Type B pancreatic cell (in vitro differentiated cells): ENCODE measurements at regions not wholly inside any gene's neighbourhood (a gene's known extent, or its start where the extent isn't known, plus 50 kb on each side); places are given as distances from the start of the nearest gene placed in this dataset.

Source experiments
- DNase-seq: peaks from one replicate; pipeline ENCODE4 v3.0.0; 2021; ENCODE audit warnings: mixed read lengths; ENCODE audit not compliant: unreplicated experiment; ENCODE audit errors: extremely low spot score
- H3K27ac Mint-ChIP-seq: 2 replicates; pipeline ENCODE4 v1.8.0; 2021; ENCODE audit warnings: mild to moderate bottlenecking, mixed read lengths
- H3K27me3 Mint-ChIP-seq: 2 replicates; pipeline ENCODE4 v1.8.0; 2021; ENCODE audit warnings: mixed read lengths
- H3K36me3 Mint-ChIP-seq: 2 replicates; pipeline ENCODE4 v1.8.0; 2021; ENCODE audit warnings: mixed read lengths
- H3K4me1 Mint-ChIP-seq: one replicate; pipeline ENCODE4 v1.8.0; 2021; ENCODE audit warnings: mixed read lengths; ENCODE audit not compliant: unreplicated experiment
- H3K4me3 Mint-ChIP-seq: 2 replicates; pipeline ENCODE4 v1.8.0; 2021; ENCODE audit warnings: mild to moderate bottlenecking, mixed read lengths
- H3K9me3 Mint-ChIP-seq: 2 replicates; pipeline ENCODE4 v1.8.0; 2021; ENCODE audit warnings: mixed read lengths
- TF ChIP-seq, protein P1 (sequence below): fragments of 200-600 bp; sonication (generic); conservative IDR thresholded peaks from 2 replicates; pipeline ENCODE4 v1.5.0; 2021; ENCODE audit warnings: antibody characterized with exemption, mild to moderate bottlenecking

DNA sequence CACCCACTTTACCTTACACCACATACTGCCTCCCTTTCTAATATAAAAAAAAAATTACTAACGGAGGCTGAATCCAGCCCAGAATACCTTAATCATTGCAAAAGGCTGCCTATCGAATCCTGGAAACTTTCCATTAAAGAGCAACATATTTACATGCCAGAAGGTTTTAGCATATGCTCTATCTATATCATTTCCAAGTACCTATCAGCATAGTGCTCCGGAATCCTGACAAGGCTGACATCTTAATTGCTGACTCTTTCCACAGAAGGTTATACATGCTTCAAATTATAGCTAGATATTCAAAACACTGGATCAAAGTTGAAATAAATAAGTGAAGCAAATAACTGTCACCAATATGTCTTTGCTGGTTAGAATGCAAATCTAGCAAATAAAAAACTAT is 170.9 kb upstream of the CDK1 start:
- no peaks in the 10 kb centered on the region for H3K36me3 Mint-ChIP-seq
- no peaks in the 10 kb centered on the region for H3K27me3 Mint-ChIP-seq
- DNase-seq, result no peak
- no peak overlapping the region for H3K4me3 Mint-ChIP-seq
- TF ChIP-seq, protein P1, sequence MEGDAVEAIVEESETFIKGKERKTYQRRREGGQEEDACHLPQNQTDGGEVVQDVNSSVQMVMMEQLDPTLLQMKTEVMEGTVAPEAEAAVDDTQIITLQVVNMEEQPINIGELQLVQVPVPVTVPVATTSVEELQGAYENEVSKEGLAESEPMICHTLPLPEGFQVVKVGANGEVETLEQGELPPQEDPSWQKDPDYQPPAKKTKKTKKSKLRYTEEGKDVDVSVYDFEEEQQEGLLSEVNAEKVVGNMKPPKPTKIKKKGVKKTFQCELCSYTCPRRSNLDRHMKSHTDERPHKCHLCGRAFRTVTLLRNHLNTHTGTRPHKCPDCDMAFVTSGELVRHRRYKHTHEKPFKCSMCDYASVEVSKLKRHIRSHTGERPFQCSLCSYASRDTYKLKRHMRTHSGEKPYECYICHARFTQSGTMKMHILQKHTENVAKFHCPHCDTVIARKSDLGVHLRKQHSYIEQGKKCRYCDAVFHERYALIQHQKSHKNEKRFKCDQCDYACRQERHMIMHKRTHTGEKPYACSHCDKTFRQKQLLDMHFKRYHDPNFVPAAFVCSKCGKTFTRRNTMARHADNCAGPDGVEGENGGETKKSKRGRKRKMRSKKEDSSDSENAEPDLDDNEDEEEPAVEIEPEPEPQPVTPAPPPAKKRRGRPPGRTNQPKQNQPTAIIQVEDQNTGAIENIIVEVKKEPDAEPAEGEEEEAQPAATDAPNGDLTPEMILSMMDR, result no peak
- H3K27ac Mint-ChIP-seq, result no peak overlapping the region
- H3K4me1 Mint-ChIP-seq, result peaks cover 15% of the 10 kb centered on the region
- H3K9me3 Mint-ChIP-seq, result no peaks in the 10 kb centered on the region

DNA sequence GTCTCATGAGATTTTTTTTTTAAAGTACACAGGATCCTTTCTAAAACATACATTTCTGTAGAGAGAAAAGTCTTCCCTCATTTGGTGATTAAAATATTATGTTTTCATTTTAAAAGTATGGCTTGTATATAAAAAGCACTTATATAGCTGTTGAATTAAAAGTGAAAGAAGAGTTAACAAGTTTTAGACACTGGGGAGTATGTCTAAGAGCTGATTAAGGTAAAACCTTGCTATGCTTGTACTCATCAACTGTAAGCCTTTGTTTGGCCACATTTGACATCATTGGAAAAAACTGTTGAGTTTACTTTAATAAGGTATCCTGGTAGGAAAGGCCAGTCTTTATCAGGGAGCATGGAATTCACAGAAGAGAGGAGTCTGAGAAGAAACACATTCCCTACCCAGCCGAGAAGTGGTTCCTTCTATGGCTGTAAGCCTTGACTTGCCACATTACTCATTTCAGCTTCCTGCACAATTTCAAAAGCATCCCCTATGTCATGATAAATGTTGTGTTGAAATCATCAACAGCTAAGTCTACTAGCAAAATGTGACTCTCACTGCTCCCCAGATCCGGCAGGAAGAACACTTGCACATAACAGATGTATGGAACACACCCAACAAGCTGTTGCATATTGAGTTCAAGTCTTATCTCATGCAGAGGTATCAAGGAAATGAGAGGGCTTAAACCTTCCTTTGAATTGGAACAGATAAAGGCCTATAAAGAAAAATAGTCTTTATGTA is 171.8 kb upstream of the CDK1 start:
- TF ChIP-seq, protein P1, result no peak
- Mint-ChIP-seq H3K4me3 (no peak overlapping the region), H3K27me3 (no peaks in the 10 kb centered on the region), H3K9me3 (no peaks in the 10 kb centered on the region), H3K27ac (no peak overlapping the region), H3K4me1 (peaks cover 9% of the 10 kb centered on the region), H3K36me3 (no peaks in the 10 kb centered on the region)
- DNase-seq, result no peak

DNA sequence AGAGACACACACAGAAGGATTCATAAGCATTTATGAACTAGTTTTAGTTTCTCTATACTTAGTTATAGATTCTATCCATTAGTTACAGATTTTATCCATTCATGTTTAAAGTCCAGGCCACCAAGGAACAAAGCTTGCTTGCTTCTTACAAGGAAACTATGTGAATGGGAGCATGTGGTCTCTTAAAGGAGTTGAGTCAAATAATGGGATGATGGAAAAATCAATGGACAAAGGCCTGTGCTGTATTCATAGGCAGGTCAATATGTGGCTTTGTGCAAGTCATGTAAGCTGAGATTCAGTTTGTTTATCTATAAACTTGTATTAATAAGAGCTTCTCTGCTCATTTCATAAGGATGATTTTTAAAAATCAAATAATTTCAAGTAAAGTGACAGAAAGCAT is 172.8 kb upstream of the CDK1 start:
- Mint-ChIP-seq H3K27me3 (no peaks in the 10 kb centered on the region), H3K36me3 (no peaks in the 10 kb centered on the region), H3K9me3 (no peaks in the 10 kb centered on the region), H3K4me1 (peaks cover 3% of the 10 kb centered on the region), H3K27ac (no peak overlapping the region), H3K4me3 (no peak overlapping the region)
- DNase-seq, result no peak
- TF ChIP-seq, protein P1, result no peak

DNA sequence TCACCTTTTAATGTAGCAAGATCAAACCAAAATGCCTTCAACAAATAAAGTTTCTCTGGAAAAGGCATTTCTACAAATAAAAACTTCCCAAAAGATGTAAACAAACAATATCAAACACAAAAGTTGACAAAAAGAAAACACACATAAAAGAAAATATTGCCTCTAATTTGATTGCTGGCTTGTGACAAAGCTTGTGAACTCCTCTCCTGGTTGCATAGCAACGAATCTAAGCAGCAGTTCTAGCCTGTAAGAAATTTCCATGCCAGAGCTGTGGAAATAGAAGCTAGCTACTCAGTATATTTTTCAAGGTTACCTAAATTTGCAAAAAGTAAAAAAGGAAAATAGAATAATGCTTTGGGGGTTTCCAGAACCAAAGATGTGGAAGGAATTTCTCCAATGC is 173.9 kb upstream of the CDK1 start:
- no peaks in the 10 kb centered on the region for H3K9me3 Mint-ChIP-seq
- TF ChIP-seq, protein P1, result no peak
- no peaks in the 10 kb centered on the region for H3K27me3 Mint-ChIP-seq
- H3K4me3 Mint-ChIP-seq, result no peak overlapping the region
- peaks cover 3% of the 10 kb centered on the region for H3K4me1 Mint-ChIP-seq
- no peak overlapping the region for H3K27ac Mint-ChIP-seq
- no peak for DNase-seq
- H3K36me3 Mint-ChIP-seq, result no peaks in the 10 kb centered on the region

DNA sequence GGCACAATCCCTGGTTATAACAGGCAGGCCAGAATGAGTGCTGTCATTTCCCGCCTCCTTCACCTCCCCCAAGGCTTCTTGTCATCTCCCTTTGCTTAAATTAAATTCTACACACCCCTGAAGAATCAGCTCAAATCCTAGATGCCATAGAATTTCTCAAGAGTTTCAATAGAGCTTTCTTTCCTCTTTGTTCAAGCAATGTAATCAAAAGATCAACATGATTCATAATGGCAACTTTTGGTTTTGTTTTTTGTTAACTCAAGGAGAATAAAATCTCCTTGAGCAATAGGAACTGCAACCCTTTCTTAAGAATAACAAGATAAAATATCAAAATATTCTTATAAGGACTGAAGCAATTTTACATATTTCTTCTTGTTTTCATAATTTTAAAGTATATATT is 180.8 kb upstream of the CDK1 start:
- no peak overlapping the region for H3K4me3 Mint-ChIP-seq
- H3K27ac Mint-ChIP-seq, result no peak overlapping the region
- H3K27me3 Mint-ChIP-seq, result no peaks in the 10 kb centered on the region
- no peaks in the 10 kb centered on the region for H3K36me3 Mint-ChIP-seq
- no peak for DNase-seq
- TF ChIP-seq, protein P1, result no peak
- H3K9me3 Mint-ChIP-seq, result no peaks in the 10 kb centered on the region
- H3K4me1 Mint-ChIP-seq, result peaks cover 7% of the 10 kb centered on the region
